ENCODE measurements at regions not wholly inside any gene's neighbourhood (a gene's known extent, or its start where the extent isn't known, plus 50 kb on each side); places are given as distances from the start of the nearest gene placed in this dataset.

DNA sequence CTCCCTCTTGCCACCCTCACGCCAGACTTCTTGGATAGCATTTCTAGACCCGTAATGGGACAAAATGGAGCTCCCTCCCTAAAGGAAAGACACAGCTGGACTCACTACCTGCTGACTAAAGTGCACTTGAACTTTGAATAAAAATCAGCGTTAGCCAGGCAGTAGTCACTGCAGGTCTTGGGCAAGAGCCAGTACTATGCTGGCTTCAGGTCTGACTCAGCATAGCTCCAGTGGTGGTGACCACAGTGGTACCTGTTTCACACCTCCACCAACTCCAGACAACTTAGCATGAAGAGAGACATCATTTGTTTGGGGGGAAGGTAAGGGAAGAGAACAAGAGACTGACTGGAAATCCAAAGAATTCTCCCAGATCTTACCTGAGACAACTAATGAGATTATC is 906.8 kb downstream of the GRIK2 start:
- Histone ChIP-seq H3K27ac (no peak overlapping the region), H3K9me3 (peaks cover 0 to 16% (median 2%) of the 10 kb centered on the region in 4 donors), H3K4me3 (no peak overlapping the region), H3K36me3 (no peaks in the 10 kb centered on the region), H3K27me3 (no peaks in the 10 kb centered on the region), H3K4me1 (no peaks in the 10 kb centered on the region)
- WGBS, 5 donors = 77 to 84% (median 79%) methylated on average over 3 of the region's 3 CpGs
- TF ChIP-seq EP300 (IDR thresholded peaks at IDR 0.05) (no peak), POLR2A (IDR thresholded peaks at IDR 0.05) (no peak), POLR2AphosphoS5 (IDR thresholded peaks at IDR 0.05) (no peak)
- TF ChIP-seq, protein P1, sequence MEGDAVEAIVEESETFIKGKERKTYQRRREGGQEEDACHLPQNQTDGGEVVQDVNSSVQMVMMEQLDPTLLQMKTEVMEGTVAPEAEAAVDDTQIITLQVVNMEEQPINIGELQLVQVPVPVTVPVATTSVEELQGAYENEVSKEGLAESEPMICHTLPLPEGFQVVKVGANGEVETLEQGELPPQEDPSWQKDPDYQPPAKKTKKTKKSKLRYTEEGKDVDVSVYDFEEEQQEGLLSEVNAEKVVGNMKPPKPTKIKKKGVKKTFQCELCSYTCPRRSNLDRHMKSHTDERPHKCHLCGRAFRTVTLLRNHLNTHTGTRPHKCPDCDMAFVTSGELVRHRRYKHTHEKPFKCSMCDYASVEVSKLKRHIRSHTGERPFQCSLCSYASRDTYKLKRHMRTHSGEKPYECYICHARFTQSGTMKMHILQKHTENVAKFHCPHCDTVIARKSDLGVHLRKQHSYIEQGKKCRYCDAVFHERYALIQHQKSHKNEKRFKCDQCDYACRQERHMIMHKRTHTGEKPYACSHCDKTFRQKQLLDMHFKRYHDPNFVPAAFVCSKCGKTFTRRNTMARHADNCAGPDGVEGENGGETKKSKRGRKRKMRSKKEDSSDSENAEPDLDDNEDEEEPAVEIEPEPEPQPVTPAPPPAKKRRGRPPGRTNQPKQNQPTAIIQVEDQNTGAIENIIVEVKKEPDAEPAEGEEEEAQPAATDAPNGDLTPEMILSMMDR (IDR thresholded peaks at IDR 0.05) = no peak
- no peak for DNase-seq
- intact Hi-C loops (cut with DNase I; ENCODE audit: low total_unique reads) = no loop called here

DNA sequence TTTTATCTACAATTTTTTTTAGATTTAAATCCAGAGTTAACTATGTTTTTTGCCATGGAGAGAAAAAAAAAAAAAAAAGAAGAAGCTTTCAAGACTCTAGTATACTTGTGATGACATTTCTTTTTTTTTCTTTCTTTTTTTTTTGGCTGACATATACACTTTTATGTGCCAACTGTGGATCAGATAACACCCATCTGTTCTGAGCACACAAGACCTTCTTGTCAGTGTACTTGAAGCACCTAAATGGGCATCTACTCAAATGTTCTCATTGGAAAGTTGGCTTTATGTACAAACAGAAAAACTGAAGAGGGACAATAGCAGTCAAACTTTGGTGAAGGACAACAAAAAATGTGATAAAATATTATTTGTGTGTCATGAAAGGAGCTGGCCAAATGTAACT is 904.5 kb downstream of the GRIK2 start:
- TF ChIP-seq EP300 (IDR thresholded peaks at IDR 0.05) (no peak), POLR2AphosphoS5 (IDR thresholded peaks at IDR 0.05) (no peak), POLR2A (IDR thresholded peaks at IDR 0.05) (no peak)
- TF ChIP-seq, protein P1 (IDR thresholded peaks at IDR 0.05) = no peak
- intact Hi-C loops (cut with DNase I; ENCODE audit: low total_unique reads) = no loop called here
- H3K27ac ChIP-seq = no peak overlapping the region
- DNase-seq = no peak
- H3K4me3 ChIP-seq = no peak overlapping the region
- peaks cover 0 to 9% (median 2%) of the 10 kb centered on the region in 4 donors for H3K9me3 ChIP-seq
- H3K27me3 ChIP-seq = no peaks in the 10 kb centered on the region
- no peaks in the 10 kb centered on the region for H3K36me3 ChIP-seq
- no peaks in the 10 kb centered on the region for H3K4me1 ChIP-seq

Small RNA genes lying in the stretch of these regions (small RNA-seq; reads per million reads assigned to genes)
- gene RF00438 = 0 reads per million in 4 donors
